A172 (cell line): ENCODE measurements at regions not wholly inside any gene's neighbourhood (a gene's known extent, or its start where the extent isn't known, plus 50 kb on each side); places are given as distances from the start of the nearest gene placed in this dataset.

ENCODE experiments used
- DNase-seq: peaks from one replicate; pipeline ENCODE4 v3.0.0-alpha.2; 2015; ENCODE audit warnings: low spot score

GRCh38 chr5:117942861-117943519, 1045.4 kb downstream of the DTWD2 start:
- no peak for DNase-seq

GRCh38 chr5:117893211-117893610, 1095.1 kb downstream of the DTWD2 start:
- no peak for DNase-seq

- DNase-seq: no peak
These were observed 1096.0 kb downstream of the DTWD2 start for GRCh38 chr5:117892360-117892759.

- peak; percentile 53 for DNase-seq
These were observed 1098.8 kb downstream of the DTWD2 start for GRCh38 chr5:117889596-117889995.

GRCh38 chr5:117888688-117889087, 1099.7 kb downstream of the DTWD2 start:
- peak; percentile 22 for DNase-seq

GRCh38 chr5:117881426-117882230, 1106.7 kb downstream of the DTWD2 start:
- no peak for DNase-seq

GRCh38 chr5:117880932-117881331, 1107.4 kb downstream of the DTWD2 start:
- no peak for DNase-seq

- DNase-seq: no peak
These were observed 1110.6 kb downstream of the DTWD2 start for GRCh38 chr5:117877731-117878130.

GRCh38 chr5:117872798-117873368, 1115.5 kb downstream of the DTWD2 start:
- DNase-seq: no peak

- DNase-seq: no peak
These were observed 1118.8 kb downstream of the DTWD2 start for GRCh38 chr5:117869596-117869995.

- no peak for DNase-seq
These were observed 1124.6 kb downstream of the DTWD2 start for GRCh38 chr5:117863586-117864296.

GRCh38 chr5:117860550-117860949, 1127.8 kb downstream of the DTWD2 start:
- DNase-seq: no peak

GRCh38 chr5:117859176-117859575, 1129.2 kb downstream of the DTWD2 start:
- DNase-seq: no peak

GRCh38 chr5:117856713-117857112, 1131.6 kb downstream of the DTWD2 start:
- no peak for DNase-seq

GRCh38 chr5:117837786-117838185, 1150.6 kb downstream of the DTWD2 start:
- DNase-seq: no peak

GRCh38 chr5:117833691-117834090, 1154.7 kb downstream of the DTWD2 start:
- DNase-seq: no peak

- DNase-seq: no peak
These were observed 1158.7 kb downstream of the DTWD2 start for GRCh38 chr5:117829646-117830045.

GRCh38 chr5:117813850-117814249, 1174.5 kb downstream of the DTWD2 start:
- DNase-seq: no peak

- peak; percentile 23 for DNase-seq
These were observed 1175.5 kb downstream of the DTWD2 start for GRCh38 chr5:117812861-117813260.

- DNase-seq: no peak
These were observed 1179.1 kb downstream of the DTWD2 start for GRCh38 chr5:117809251-117809650.

GRCh38 chr5:117805058-117805457, 1183.3 kb downstream of the DTWD2 start:
- no peak for DNase-seq

GRCh38 chr5:117803533-117803932, 1184.8 kb downstream of the DTWD2 start:
- DNase-seq: peak; percentile 37
